ENCODE measurements at regions not wholly inside any gene's neighbourhood (a gene's known extent, or its start where the extent isn't known, plus 50 kb on each side); places are given as distances from the start of the nearest gene placed in this dataset.

DNA sequence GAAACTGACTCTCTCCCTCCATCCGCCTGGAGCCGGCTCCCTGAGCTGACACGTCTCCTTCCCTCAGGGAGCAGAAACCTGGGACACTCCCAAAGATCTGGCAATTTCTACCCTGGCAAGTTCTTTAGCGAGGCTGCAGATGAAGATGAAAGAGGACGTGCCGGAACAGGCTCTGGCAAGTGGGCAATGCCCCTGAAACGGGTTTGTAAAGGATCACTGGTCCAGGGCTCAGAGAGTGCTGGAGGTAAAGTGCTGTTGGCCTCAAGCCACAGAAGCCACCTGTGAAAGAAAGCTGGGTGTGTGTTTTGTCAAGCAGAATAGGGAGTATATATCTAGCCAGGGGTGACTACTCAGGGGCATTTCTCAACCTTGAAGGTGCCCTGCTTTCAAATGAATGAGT is 131.4 kb upstream of the ATP6AP2 start:
- no peak for DNase-seq

DNA sequence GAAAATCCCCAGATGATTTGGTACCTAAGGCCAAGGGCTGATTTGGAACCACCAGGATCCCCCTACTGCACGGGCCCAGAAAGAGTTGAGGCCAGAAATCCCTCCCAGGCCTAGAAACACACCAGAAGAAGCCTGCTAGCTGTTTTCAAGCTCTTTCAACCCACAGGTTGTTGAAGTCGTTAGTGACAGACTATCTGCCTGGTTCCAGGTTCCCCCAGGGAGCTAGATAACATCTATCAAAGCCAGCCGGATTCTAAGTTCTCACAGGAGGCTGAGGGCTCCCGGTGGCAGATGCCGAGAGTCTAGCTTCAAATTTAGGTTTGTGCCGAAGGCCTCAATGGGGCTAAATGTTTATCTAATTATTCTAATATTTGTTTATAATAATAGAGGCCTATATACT is 132.0 kb upstream of the ATP6AP2 start:
- DNase-seq = no peak

DNA sequence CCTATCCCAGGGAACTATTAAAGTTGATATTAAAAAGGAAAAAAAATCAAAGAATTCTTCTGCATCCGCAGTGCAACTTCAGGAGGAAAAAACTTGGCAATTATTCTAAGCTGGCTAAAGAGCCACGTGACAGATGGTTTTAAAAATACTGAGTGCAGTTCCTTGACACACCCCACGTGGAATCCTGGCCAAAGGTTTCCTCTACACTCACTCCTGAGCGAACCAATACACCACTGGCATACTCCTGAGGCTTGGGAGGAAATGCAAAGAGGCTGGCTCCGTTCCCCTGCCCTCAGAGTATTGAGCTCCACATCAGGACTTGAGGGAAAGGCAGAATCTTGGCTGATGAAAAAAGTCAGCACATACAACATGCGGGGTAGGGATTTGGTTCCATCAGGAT is 133.8 kb upstream of the ATP6AP2 start:
- DNase-seq = no peak

DNA sequence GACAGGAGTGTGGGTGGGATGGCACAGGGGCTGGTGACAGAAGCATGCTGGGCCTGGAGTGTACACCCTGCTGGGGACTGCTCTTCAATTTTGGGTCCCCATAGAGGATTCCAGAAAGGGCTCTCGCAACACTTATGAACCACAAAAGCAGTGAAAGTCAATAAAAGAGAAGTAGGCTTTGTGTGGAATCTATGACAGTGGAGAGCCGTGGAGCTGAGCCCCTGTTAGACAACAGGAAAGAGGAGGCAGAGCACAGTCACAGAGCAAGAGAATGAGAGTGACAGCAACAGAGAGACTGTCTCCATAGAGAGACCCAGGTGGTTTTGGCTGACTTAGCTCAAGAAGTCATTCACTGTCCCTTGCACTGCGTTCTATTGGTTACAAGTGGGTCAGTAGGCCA is 135.1 kb upstream of the ATP6AP2 start:
- DNase-seq = no peak

DNA sequence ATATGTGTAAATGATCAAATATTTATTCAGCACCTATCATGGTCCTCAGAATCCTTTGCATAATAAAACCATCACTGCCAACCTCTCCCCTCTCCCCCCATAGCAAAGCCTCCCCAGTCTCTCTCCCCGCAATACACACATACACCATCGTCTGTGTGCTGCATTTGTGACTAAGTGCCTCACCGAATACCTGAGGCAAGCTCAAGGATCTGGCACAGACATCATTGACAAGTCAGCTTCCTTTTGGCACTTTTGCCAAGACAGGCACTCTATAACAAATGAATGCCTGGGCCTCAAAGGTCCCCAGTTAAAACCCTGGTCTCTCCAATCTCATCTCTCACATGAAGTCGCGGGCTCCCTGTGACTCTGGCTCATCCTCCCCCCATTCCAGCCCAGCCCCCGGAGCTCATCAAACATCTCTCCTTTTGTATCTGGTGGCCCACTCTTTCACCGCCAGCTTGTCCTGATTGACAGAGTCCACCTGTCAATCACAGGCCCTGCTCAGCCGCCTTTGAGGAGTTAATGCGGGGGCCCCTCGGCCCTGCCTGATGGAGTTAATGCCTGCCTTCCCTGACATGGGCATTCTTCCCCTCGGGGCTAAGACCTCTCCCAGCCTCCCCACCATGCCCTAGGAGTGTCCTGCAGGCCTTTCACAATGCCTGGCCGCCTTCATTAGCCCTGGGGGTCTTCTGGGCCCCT is 135.8 kb upstream of the ATP6AP2 start:
- no peak for DNase-seq

DNA sequence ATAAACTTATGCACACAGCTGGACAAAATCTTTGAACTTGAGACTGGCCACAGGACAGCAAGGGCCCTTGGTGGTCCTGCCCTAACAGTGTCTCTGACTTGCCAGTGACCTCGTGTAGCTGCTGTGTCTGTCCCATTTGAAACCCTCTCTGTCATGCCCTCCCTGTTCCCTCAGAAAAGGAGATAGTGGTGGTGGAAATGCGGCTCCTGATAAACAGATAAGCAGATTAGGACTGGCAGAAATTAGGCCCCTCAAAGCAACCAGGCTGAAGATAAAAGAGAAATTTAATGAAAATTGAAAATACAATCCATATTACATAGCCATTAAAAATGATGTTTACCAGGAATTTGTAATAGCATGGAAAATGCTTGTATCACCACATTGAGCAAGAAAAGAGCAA is 136.6 kb upstream of the ATP6AP2 start:
- no peak for DNase-seq

DNA sequence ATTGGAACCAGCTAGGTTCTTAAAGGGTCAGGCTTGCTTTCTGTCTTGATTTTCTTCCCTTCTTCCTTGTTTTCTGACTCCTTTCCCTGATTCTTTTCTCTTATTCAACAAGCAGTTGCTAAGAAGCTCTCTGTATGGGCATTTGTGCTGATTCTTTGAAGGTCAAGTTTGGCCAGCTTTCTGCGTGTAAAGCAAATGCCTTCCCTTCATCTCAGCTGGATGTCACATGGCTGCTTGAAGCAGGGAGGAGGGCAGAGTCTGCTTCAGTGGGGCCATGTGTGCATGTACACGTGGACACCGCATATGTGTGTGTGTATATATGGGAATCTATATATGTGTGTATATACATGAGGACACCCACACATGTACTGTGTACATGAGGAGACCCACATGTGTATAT is 139.9 kb upstream of the ATP6AP2 start:
- DNase-seq = no peak

DNA sequence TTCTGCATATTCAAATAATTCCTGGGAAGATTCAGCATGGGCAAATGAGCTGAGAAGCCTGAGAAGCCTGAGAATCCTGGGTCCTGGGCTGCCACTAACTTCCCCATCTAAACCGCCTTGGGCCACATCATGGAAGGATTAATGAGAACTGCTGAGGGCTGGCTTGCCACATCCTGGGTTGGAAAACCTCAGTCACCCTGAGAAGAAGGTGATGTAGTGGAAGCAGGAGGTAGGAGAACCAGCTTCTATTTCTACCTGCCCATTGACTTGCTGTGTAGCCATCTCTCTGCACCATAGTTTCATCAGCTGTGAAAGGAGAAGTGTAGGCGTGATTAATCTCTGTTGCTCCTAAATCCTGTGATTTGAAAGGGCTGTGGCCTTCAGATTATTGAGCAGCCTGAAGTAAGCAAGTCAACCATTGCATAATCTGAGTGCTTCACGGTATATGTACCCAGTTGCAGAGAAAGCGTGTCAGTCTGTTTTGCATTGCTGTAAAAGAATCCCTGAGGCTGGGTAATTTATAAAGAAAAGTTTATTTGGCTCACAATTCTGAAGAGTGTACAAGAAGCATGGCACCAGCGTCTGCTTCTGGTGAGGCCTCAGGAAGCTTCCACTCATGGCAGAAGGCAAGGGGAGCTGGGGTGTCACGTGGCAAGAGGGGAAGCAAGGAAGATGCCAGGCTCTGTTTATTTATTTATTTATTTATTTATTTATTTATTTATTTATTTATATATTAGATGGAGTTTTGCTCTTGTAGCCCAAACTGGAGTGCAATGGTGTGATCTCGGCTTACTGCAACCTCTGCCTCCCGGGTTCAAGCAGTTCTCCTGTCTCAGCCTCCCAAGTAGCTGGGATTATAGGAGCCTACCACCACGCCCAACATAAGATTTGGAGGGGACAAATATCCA is 140.9 kb upstream of the ATP6AP2 start:
- no peak for DNase-seq

DNA sequence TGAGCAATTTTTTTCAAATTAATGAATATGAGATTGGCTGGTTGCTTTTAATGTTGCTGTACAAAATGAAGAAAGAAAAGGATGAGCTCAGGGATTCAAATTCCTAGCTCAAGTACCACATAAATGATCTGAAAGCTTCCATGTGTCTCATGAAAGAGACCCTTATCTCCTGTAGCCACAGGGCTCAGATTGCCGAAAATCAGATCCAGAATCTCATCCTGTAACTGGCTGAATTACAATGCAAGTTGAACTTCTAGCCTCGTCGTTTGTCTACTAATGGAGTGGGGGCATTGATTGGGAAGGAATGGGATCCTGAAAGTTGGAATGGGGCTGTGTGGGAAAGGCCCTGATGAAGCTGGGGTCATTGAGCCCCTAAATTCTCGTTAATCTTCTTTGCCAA is 143.4 kb upstream of the ATP6AP2 start:
- DNase-seq = no peak

DNA sequence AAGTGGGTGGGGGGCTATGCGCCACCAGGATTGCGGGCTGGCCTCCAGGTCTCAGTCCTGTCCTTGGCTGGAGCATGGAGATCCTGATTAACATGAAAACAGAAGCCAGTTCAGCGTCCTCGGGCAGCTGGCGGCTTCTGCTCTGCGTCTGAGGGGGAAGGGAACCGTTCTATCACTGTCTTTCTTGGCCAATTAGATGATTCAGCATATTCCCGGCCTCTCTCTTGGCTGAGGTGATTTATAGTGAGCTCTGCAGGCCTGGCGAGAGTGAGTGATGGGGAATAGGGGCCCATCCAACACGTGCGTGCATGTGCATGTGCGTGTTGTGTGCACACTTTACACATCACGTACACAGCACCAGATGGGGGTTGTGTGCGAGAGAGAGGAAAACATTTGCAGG is 145.8 kb upstream of the ATP6AP2 start:
- no peak for DNase-seq

DNA sequence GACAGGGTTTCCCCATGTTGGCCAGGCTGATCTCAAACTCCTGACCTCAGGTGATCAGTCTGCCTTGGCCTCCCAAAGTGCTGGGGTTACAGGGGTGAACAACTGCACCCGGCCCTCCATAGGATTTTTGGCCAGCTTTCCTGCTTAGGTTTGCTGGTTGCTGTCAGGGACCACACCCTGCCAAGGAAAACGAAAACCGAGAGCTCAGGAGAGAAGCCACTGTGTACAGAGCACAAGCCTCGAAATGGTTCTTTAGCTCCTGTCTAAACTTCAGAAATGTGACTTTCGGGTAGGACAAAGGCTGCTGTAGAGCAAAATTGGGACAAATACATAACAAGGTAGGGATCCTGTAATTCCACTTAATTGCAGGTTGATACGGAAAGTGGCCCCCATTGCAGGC is 146.3 kb upstream of the ATP6AP2 start:
- DNase-seq = no peak

DNA sequence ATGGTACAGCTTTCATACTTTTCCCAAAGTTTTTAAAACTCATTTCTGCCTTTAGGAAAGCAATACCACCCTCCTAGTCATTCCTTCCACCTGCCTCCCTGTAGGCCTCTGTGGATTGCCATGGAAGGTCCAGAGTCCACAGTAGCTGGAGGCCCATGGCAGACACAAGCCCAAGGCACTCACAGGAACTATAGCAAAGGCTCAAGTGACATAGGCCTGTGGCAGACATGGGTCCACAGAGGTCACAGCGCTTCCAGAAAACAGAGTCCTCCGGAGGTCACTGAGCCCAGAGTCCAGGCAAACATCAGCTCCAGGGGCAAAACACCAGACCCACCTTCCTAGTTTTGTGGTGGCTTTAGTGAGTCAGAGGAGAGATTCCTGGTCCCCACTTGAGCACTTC is 147.6 kb upstream of the ATP6AP2 start:
- DNase-seq = no peak

DNA sequence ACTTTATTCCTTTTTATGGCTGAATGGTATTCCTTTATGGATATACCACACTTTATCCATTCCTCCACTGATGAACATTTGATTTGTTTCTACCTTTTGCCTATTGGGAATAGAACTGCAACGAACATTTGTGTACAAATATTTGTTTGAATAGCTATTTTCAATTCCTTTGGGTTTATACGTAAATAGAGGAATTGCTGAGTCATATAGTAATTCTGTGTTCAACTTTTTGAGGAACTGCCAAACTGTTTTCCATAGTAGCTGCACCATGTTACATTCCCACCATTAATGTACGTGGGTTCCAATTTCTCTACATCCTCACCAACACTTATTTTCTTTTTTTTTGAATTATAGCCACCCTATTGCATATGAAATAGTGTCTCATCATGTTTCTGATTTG is 156.5 kb upstream of the ATP6AP2 start:
- DNase-seq = no peak

DNA sequence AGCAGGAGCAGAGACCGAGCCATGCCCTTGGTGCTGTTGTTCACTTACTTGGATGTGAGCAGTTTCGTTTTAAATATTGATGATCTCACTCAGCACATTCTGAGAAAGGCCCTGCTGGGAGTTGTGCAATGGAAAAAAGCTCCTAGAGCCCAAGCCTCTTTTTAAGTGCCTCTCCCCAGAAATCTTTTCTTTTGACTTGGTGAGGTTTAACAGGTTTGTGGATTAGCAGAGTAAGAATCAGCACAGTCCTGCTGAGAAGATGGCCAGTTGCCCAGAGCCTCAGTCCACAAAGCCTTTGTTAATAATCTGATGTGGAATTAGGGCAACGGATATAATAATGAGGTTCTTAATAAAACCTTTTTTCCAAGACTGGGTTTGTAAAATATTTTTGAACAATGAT is 157.5 kb upstream of the ATP6AP2 start:
- DNase-seq = no peak

DNA sequence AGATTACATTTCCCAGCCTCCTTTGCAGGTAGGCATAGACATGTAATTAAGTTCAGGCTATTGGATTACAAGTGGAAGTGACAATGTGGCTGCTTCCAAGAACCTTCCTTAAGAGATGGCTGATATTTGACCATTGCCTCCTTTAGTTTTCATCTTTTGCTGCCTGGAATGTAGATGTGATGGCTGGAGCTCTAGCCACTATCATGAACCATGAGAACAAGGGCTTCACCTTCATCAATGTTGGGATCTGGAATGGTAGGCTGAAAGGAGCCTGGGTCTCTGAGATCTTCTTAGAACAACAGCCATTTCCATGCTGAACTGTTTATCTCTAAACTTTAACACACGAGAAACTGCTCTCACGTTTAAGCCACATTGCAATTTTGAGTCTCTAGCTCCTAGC is 158.7 kb upstream of the ATP6AP2 start:
- no peak for DNase-seq

DNA sequence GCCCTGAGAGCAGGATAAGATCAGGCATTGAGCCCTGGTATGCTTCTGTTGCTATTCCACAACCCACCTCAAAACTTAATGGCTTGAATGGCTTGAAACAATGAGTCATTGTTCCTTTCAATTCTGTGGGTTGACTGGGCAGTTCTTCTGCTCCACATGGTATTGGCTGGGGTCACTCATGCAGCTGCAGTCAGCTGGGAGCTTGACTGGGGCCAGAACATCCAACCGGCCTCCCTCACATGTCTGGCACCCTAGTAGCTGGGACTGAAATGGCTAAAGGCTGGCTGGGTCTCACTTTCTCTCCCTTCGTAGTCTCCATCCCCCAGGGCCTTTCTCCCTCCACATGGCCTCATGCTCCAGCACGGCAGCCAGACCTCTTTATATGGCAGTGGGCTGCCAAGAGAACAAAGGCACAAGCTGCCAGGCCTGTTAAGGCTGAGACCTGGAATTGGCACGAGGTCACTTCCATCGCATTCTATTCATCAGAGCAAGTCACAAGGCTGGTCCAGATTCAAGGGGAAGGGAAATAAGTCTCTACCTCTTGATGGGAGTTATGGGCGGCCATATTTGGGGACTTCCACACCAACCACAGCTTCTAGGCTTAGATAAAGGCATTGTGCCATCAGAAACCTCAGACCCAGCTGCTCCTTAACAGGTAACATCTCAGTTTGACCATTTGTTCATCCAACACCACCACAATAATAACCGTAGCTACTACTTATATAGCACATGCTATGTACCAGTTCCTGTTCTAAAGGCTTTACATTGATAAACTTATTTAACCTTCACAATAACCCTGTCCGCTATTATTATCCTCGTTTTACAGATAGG is 159.7 kb upstream of the ATP6AP2 start:
- DNase-seq = no peak

DNA sequence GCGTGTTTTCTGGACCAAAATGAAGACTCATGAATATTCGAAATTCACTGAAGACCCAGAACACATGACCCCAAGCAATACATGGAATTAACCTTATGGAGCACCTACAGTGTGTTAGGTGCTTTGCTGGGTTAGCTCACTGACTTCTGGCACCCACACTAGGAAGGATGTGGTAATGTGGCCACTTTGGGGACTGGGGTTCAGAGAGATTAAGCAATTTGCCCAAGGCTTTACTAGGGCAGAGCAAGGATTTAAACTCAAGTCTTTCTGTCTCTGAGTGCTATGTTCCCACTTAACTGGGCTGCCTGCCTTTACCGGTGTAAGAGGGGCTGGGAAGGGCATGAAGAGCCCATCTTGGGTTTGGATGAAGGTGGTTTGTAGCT is 162.0 kb upstream of the ATP6AP2 start:
- DNase-seq = peak in 1 of 2 donors; percentile 17

DNA sequence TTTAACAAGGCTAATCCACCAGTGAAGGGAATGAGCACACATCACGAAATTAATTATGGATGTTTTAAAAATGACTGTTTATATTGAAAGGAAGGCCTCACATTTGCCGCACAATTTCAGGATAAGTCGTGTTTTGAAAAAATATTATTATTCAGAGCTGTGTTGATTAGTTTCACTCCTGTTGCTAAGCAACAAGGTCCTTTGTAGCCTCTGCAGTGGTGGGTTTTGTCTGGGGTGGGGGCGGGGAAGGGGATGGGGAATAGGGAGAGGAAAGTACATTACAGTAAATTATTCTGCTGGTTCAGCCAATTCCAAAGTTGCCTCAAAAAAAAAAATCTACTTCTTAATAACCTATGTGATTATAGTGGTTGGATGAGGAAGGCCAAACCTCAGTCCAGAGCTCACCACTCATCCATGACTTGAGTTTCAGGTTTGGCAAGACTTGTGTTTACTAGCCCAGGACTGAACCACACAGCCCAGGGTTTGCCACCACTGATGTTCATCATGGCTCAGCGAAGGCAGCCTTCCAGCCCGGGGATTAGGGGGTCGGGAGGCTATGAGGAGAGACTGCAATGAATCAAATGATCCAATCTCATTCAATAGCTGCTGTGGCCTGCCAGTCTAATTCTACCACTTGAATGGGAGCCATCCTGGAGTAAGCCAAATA is 162.5 kb upstream of the ATP6AP2 start:
- DNase-seq = no peak

DNA sequence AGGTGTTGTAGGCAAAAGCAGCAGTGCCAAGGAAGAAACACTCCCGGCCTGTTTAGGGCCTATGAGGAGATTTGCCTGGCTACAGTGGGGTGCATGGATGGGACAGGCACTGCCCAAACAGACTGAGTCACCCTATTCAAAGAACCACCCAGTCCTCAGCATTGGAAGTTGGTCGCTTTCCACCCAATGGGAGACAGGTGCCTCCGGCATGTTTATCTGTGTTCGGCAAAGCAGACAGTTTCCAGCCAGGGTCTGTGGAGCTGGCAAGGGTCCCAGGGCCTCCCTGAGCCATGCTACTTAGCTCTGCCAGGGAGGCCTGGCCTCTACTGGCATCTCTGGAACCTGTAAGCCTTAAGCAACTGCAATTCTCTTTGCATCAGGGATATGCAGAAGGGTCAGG is 165.1 kb upstream of the ATP6AP2 start:
- DNase-seq = no peak

DNA sequence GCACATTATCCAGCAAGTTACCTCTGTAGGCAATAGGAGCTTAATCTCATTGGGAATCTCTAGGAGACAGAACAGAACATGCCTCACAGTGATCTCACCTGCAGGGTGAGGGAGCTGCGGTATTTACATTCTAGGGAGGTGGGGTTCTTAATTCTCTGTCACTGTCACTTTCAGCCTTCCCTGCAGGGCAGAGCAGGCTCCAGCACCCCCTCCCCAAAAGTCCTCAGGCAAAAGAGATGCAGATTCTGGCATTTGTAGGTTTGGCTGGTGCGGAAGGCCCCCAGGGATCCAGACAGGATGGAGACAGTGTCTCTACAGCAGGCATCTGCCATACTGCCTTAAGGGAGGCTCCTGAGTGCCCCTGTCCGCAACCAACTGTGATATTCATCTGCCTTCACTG is 166.4 kb upstream of the ATP6AP2 start:
- no peak for DNase-seq

DNA sequence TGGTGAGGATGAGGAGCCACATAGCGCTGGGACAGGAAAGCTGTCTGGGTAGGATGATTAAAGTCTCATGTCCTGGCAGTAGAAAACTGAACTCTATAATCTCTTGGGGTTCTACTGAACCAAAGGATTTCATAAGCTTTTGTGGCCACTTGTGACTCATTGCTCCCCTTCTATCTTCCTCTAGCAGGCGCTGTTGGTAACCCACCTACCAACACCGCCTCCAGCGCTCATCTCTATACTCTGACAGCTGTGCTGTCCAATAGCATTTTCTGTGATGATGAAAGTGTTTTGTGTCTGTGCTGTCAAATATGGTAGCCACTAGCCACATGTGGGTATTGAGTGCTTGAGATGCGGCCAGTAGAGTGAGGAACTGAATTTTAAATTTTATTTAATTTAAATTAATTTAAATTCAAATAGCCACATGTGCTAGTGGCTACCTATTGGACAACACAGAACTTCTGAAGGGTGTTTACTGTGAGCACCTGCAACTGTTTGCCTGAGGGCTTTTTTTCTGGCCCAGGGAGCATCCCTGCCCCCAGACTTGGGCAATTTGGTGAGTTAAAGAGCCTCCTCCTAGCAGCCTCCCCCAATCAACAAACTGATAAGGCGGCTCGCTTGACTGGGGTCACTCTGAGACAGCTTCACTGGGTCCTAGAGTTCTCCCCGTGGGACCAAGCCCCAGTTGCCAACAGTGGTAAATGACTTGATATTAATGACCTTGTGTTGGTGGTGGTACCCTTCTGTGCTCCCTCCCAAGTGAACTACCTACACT is 169.2 kb upstream of the ATP6AP2 start:
- no peak for DNase-seq

DNA sequence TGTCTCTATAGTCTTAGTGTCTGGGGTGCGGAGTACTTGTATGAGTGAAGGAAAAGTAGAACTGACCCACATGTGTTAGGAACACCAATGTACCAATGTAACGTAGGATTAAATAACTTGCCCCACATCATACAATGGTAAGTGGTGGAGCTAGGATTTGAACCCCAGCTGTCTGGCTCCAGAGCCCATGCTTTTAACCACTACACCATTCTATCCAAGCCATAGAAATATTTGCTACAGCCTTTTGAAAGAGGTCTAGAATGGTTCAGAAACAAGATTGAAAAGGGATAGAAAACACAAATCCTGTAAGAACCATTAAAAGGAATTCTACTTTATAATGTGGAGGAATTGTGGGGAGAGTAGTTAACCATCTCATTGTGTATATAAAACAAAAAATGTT is 169.9 kb upstream of the ATP6AP2 start:
- DNase-seq = no peak

All from CD4-positive, alpha-beta T cell treated with Interleukin-4 for 1 hour (primary cell).